ENCODE measurements at regions not wholly inside any gene's neighbourhood (a gene's known extent, or its start where the extent isn't known, plus 50 kb on each side); places are given as distances from the start of the nearest gene placed in this dataset.

DNA sequence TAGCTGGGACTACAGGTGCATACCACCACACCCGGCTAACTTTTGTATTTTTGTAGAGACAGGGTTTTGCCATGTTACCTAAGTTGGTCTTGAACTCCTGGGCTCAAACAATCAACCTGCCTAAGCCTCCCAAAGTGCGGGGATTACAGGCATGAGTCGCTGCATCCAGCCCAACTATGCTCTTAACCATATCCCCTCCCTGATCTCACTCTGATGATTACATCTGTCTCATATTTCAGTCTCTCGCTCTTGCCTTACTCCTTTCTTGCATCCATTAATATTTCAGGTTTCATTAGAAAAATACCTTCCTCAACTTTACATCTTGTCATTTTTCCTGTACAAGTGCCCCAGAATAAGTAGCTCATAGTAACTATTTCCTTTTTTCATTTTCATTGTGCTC, 61.0 kb upstream of the BASP1 start:
- TF ChIP-seq EZH2 (IDR thresholded peaks at IDR 0.05), result no peak
- TF ChIP-seq, protein P1, sequence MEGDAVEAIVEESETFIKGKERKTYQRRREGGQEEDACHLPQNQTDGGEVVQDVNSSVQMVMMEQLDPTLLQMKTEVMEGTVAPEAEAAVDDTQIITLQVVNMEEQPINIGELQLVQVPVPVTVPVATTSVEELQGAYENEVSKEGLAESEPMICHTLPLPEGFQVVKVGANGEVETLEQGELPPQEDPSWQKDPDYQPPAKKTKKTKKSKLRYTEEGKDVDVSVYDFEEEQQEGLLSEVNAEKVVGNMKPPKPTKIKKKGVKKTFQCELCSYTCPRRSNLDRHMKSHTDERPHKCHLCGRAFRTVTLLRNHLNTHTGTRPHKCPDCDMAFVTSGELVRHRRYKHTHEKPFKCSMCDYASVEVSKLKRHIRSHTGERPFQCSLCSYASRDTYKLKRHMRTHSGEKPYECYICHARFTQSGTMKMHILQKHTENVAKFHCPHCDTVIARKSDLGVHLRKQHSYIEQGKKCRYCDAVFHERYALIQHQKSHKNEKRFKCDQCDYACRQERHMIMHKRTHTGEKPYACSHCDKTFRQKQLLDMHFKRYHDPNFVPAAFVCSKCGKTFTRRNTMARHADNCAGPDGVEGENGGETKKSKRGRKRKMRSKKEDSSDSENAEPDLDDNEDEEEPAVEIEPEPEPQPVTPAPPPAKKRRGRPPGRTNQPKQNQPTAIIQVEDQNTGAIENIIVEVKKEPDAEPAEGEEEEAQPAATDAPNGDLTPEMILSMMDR (IDR thresholded peaks at IDR 0.05 in 2 of 3, conservative IDR thresholded peaks at IDR 0.05 in 1 of 3; ENCODE audit: borderline replicate concordance in 1 of 3, insufficient read depth in 1 of 3, low read depth in 2 of 3, low read length in 2 of 3), result no peak
- no peak for TF ChIP-seq POLR2AphosphoS5 (IDR thresholded peaks at IDR 0.05; ENCODE audit: low read depth, low read length)
